DMS153 treated with DMSO at 0.1 percent for 48 hours (cell line): ENCODE measurements at regions not wholly inside any gene's neighbourhood (a gene's known extent, or its start where the extent isn't known, plus 50 kb on each side); places are given as distances from the start of the nearest gene placed in this dataset.

Source experiments
- DNase-seq: peaks from one replicate; lab custom pipeline; 2025; ENCODE audit not compliant: unreplicated experiment; lab: John Stamatoyannopoulos, UW

- no peak for DNase-seq
Measured at GRCh38 chr3:73292220-73292619, 230.8 kb downstream of the EBLN2 start.

- DNase-seq: no peak
Measured at GRCh38 chr3:73294537-73294936, 233.1 kb downstream of the EBLN2 start.

- DNase-seq: no peak
Measured at GRCh38 chr3:73295876-73296635, 234.6 kb downstream of the EBLN2 start.

GRCh38 chr3:73296859-73297258 lies 235.4 kb downstream of the EBLN2 start:
- no peak for DNase-seq

- DNase-seq: no peak
Measured at GRCh38 chr3:73298243-73299183, 237.1 kb downstream of the EBLN2 start.

GRCh38 chr3:73299184-73299691 lies 237.8 kb downstream of the EBLN2 start:
- no peak for DNase-seq

- no peak for DNase-seq
Measured at GRCh38 chr3:73314151-73314951, 252.9 kb downstream of the EBLN2 start.

GRCh38 chr3:73315706-73316105 lies 254.2 kb downstream of the EBLN2 start:
- no peak for DNase-seq

GRCh38 chr3:73319179-73319769 lies 257.8 kb downstream of the EBLN2 start:
- DNase-seq: no peak

- no peak for DNase-seq
Measured at GRCh38 chr3:73321286-73321999, 260.0 kb downstream of the EBLN2 start.

- no peak for DNase-seq
Measured at GRCh38 chr3:73324203-73325155, 263.0 kb downstream of the EBLN2 start.

- DNase-seq: no peak
Measured at GRCh38 chr3:73326396-73326795, 264.9 kb downstream of the EBLN2 start.

GRCh38 chr3:73327052-73327451 lies 265.6 kb downstream of the EBLN2 start:
- no peak for DNase-seq
